Inflammatory macrophage (primary cell): ENCODE measurements at regions not wholly inside any gene's neighbourhood (a gene's known extent, or its start where the extent isn't known, plus 50 kb on each side); places are given as distances from the start of the nearest gene placed in this dataset.
A peak's percentile ranks its signal among the peaks of the same experiment; 100 is the strongest.
"Not testable (repeated sequence)": the region's sequence is repeated elsewhere in the genome, so short reads cannot be mapped to it uniquely, and the experiment has no call there.

Source experiments
- DNase-seq, 2 donors: peaks; one replicate each; pipeline ENCODE4 v3.0.0-alpha.2; 2020 to 2022

- no peak for DNase-seq
Observed at GRCh38 chr3:104178680-104179079, 1188.0 kb upstream of the ALCAM start.

GRCh38 chr3:104180906-104181305, 1185.8 kb upstream of the ALCAM start:
- no peak for DNase-seq

GRCh38 chr3:104190681-104191080, 1176.0 kb upstream of the ALCAM start:
- DNase-seq, result no peak

- no peak for DNase-seq
Observed at GRCh38 chr3:104198131-104198530, 1168.6 kb upstream of the ALCAM start.

GRCh38 chr3:104206925-104207324, 1159.8 kb upstream of the ALCAM start:
- DNase-seq, result no peak

GRCh38 chr3:104214277-104214676, 1152.4 kb upstream of the ALCAM start:
- DNase-seq, result no peak

GRCh38 chr3:104214937-104215336, 1151.8 kb upstream of the ALCAM start:
- no peak for DNase-seq

GRCh38 chr3:104219046-104219445, 1147.7 kb upstream of the ALCAM start:
- DNase-seq, result not testable (repeated sequence)

- DNase-seq, result no peak
Observed at GRCh38 chr3:104234442-104235194, 1132.1 kb upstream of the ALCAM start.

GRCh38 chr3:104244680-104245220, 1122.0 kb upstream of the ALCAM start:
- no peak for DNase-seq

GRCh38 chr3:104245261-104245660, 1121.4 kb upstream of the ALCAM start:
- DNase-seq, result no peak

GRCh38 chr3:104245981-104246380, 1120.7 kb upstream of the ALCAM start:
- DNase-seq, result no peak

GRCh38 chr3:104257486-104257885, 1109.2 kb upstream of the ALCAM start:
- no peak for DNase-seq

- DNase-seq, result no peak
Observed at GRCh38 chr3:104263477-104263876, 1103.2 kb upstream of the ALCAM start.

- DNase-seq, result not testable (repeated sequence)
Observed at GRCh38 chr3:104266219-104266618, 1100.5 kb upstream of the ALCAM start.

- no peak for DNase-seq
Observed at GRCh38 chr3:104269771-104270170, 1096.9 kb upstream of the ALCAM start.

GRCh38 chr3:104273046-104273649, 1093.6 kb upstream of the ALCAM start:
- peak in 1 of 2 donors; percentile 2 for DNase-seq

GRCh38 chr3:104275199-104275598, 1091.5 kb upstream of the ALCAM start:
- DNase-seq, result no peak

GRCh38 chr3:104279617-104280016, 1087.1 kb upstream of the ALCAM start:
- DNase-seq, result no peak

GRCh38 chr3:104281713-104282112, 1085.0 kb upstream of the ALCAM start:
- no peak for DNase-seq

GRCh38 chr3:104286645-104287044, 1080.1 kb upstream of the ALCAM start:
- no peak for DNase-seq

GRCh38 chr3:104291437-104291851, 1075.3 kb upstream of the ALCAM start:
- DNase-seq, result no peak

- no peak for DNase-seq
Observed at GRCh38 chr3:104291878-104292277, 1074.8 kb upstream of the ALCAM start.

GRCh38 chr3:104297617-104298016, 1069.1 kb upstream of the ALCAM start:
- DNase-seq, result no peak
